ENCODE measurements at regions not wholly inside any gene's neighbourhood (a gene's known extent, or its start where the extent isn't known, plus 50 kb on each side); places are given as distances from the start of the nearest gene placed in this dataset.

- TF ChIP-seq HCFC1 (IDR thresholded peaks at IDR 0.05; ENCODE audit: low read depth, low read length) = no peak
- no peak for TF ChIP-seq FOXP1 (CRISPR knock-in tag; IDR thresholded peaks at IDR 0.05)
- no peak for TF ChIP-seq RERE (CRISPR knock-in tag; IDR thresholded peaks at IDR 0.05; ENCODE audit: borderline replicate concordance)
- TF ChIP-seq TBL1XR1 (IDR thresholded peaks at IDR 0.05; ENCODE audit: low read length in 2 of 2) = no peak
- TF ChIP-seq HMBOX1 (IDR thresholded peaks at IDR 0.05) = no peak
- TF ChIP-seq TAF9B (IDR thresholded peaks at IDR 0.05; ENCODE audit: partially characterized antibody) = no peak
- no peak for TF ChIP-seq SAP30 (IDR thresholded peaks at IDR 0.05; ENCODE audit: borderline replicate concordance, insufficient read depth, low read depth, low read length, poor library complexity, severe bottlenecking)
- no peak for TF ChIP-seq KLF1 (tag; IDR thresholded peaks at IDR 0.05)
- no peak for TF ChIP-seq SRSF1 (IDR thresholded peaks at IDR 0.05; ENCODE audit: low read depth, low read length)
- no peak for TF ChIP-seq CC2D1A (IDR thresholded peaks at IDR 0.05)
- no peak for TF ChIP-seq MEIS2 (IDR thresholded peaks at IDR 0.05; ENCODE audit: partially characterized antibody)
- no peak for TF ChIP-seq EP400 (IDR thresholded peaks at IDR 0.05)
- 0 out of 2 replicates have a peak, but pooled peaks have one; percentile 36 for TF ChIP-seq ZFP30 (CRISPR knock-in tag; IDR thresholded peaks at IDR 0.05; ENCODE audit: borderline replicate concordance)
- TF ChIP-seq MECOM (CRISPR knock-in tag; IDR thresholded peaks at IDR 0.05) = no peak
- TF ChIP-seq MCM2 (IDR thresholded peaks at IDR 0.05; ENCODE audit: low read depth) = no peak
- no peak for TF ChIP-seq SMC3 (conservative IDR thresholded peaks at IDR 0.05; ENCODE audit: insufficient read depth, low read depth, low read length)
- no peak for TF ChIP-seq ZC3H11A (IDR thresholded peaks at IDR 0.05; ENCODE audit: low read depth, low read length)
- TF ChIP-seq HOMEZ (CRISPR knock-in tag; IDR thresholded peaks at IDR 0.05) = peak; percentile 49; the same call in 1 of the 2 replicates
- no peak for TF ChIP-seq DPF2 (IDR thresholded peaks at IDR 0.05)
- TF ChIP-seq ZBTB49 (CRISPR knock-in tag; IDR thresholded peaks at IDR 0.05; ENCODE audit: borderline replicate concordance) = no peak
Measured at GRCh38 chr22:19630614-19631013, 83.7 kb upstream of the SEPTIN5 start (continued).
